NCI-H510A (cell line): ENCODE measurements at regions not wholly inside any gene's neighbourhood (a gene's known extent, or its start where the extent isn't known, plus 50 kb on each side); places are given as distances from the start of the nearest gene placed in this dataset.

ENCODE experiments used
- DNase-seq: peaks from one replicate; lab custom pipeline; 2025; lab: John Stamatoyannopoulos, UW

DNA sequence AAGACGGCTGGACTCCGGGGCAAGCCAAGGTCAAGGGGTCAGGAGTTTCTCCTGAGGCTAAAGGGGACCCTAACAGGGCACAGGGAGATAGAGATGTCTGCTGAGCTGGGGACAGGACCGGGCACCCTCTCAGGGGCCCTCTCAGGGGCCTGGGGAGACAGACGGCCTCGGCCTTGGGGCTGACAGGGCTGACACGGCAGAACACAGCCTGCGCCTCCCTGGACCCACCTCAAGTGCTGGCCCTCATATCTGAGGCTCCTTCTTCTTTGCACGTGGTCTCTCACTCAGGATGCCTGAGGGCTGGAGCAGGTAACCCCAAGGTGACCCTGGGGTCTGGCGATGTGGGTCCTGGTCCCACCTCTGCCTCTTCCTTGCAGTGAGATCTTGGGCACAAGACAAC is 186.9 kb upstream of the TNRC6C start:
- no peak for DNase-seq

DNA sequence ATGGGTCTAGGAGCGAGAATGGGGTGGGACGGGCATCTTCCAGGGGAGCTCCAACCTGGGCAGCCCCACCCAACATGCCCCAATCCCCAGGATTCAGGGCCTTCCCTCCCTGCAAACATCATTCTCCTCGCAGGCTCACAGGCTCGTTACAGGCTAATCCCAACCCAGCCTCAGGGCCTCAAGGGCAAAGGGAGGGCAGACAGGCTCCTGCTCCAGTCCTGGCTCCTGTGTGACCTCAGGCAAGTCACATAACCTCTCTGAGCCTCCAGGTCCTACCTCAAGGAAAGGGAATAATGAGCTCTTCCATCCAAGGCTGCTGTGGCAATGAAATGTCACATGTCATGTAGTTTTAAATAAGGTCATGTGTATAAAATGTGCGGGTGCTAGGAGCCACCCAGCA is 186.5 kb upstream of the TNRC6C start:
- no peak for DNase-seq

DNA sequence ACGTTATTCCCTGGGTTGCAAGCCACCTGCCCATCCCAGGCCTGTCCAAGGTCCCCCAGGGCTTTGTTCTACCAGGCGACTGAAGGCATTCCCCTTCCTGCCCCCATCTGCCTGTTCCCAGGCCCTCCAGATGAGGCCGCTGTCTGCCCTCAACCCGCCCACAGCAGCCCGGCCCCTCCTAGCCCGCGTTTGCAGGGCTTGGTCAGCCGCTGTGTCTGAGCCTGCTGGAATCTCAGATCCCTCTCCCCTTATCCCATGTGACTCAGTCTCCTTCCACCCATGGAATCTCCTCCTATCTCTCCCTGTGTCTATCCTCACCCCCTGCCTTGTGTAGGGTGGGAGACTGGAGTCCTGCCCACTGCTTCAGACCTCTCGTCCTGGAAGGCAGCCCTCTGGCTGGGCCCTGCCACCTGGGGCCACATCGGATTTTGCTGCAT is 186.0 kb upstream of the TNRC6C start:
- no peak for DNase-seq

DNA sequence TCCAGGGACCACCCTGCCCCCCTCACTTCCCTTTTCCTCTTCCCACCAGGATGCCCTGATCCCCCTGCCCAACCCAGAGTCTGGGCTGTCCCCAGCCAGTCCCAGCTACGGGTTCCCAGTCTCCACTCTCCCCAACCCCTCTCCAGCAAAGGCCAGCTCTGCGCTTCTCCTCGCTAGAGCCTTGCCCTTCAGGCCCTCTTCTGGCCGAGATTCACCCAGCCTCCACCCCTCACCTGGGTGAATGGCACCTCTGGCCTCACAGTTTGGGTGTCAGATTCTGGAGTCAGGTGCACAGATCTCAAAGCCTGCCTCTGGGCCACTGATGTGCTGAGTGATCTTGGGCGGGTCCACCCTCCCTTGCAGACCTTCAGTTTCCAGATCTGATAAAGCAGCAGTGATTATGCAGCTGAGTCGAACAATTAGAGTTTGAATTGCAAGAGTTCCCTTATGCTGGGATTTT is 185.6 kb upstream of the TNRC6C start:
- DNase-seq: no peak

DNA sequence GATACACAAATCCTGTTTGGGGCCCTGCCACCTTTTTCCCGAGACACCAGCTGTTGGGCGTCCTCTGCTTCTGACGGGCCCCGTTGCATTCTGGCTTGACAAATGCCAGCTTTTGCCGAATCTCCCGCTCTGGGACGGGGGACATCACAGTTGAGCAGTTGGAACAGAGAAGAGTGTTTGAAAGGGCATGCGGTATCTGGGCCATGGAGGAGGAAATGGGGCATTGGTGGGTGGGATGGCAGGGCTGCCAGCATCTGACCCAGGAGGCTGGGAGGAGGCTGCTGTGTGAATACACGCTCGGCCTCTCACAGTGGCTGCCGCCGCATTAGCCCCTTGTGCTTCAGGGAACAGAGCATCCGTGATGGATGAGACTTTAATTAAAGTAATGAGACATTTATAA is 184.3 kb upstream of the TNRC6C start:
- no peak for DNase-seq

DNA sequence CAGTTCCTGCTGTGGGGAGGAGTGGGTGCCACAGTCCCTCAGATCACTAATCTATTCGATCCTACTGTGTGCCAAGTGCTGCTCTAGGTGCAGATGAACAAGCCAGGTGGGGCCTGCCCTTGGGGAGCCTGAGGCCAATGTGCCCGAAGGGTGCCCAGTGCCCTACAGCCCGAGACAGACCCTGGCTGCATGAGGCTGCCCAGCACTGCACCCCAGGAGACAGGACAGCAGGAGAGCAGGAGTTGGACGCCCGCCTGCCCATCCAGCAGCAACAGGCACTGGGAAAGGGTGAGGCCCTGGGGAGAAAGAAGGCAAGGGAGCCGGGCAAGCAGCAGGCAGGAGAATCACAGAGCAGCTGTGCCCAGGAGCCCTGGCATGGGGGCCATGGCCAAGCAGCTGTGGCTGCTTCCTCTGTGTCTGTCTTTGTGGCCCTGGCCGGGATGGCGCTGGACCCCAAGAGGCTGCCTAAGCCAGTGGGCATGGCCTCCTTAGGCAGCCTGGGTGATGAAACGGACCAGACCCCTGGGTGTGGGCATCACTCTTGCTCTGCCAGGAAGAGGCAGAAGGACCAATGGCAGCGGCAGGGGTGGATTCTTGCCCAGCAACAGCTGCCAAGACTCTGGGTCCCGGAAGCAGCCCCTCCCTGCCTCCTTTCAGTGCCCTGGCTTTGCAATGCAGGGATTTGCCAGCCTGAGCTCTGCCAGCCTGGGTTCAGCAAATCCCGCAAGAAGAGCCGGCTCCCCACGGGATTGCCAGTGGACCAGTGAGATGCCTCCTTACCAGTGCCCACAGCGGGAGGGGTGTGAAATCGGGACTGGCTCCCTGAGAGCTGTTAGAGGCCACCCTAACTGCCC is 179.6 kb upstream of the TNRC6C start:
- no peak for DNase-seq

DNA sequence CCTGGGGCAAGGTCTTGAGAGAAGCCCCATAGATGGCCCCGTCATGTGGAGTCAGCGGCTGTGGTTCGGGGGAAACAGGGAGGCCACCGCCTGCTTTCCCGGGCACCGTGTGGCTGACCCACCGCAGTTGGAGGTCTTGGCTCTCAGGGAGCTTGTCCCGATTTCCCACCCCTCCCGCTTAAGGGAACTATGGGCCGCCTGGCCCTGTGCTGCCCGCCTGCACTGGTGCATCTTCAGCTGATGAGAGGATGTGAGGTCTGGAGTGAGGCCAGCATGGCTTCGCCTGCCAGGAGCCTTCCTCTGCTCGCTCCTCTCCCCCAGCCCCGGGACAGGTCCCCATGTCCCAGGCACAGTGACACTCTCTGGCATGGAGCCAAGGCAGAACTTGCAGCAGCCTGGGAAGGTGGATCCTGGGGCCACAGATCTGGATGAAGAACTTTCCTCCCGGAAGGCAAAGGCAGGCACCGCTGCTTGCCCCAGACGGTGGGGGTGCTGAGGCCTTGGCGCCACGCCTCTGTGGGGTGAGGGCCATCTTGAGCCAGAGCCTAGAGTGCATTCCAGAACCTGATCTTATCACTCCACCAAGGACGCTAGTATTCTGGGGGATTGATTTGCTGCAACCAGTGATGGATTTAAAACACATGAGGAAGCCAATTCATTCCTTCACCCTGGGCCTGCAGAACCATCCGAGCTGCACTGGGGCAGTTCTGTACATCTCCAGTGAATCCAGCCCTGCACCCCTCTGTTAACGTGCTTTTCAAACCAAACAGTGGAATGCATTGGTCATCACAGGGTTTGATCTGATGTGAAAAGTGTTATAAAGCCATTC is 178.6 kb upstream of the TNRC6C start:
- no peak for DNase-seq

DNA sequence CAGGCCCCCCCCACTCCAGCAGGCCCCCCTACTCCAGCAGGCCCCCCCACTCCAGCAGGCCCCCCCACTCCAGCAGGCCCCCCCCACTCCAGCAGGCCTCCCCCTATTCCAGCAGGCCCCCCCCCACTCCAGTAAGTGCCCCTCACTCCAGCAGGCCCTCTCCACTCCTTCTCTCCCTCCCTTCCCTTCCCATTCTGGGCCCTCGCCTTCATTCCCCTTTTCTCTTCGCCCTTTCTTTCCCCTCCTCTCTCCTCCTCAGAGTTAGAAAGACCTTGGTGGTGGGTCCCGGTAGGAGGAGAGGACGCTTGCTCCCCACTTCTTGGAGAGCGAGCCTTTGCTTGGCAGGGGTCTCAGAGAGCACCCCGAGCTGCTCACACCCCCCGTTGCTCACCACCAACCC is 177.0 kb upstream of the TNRC6C start:
- no peak for DNase-seq

DNA sequence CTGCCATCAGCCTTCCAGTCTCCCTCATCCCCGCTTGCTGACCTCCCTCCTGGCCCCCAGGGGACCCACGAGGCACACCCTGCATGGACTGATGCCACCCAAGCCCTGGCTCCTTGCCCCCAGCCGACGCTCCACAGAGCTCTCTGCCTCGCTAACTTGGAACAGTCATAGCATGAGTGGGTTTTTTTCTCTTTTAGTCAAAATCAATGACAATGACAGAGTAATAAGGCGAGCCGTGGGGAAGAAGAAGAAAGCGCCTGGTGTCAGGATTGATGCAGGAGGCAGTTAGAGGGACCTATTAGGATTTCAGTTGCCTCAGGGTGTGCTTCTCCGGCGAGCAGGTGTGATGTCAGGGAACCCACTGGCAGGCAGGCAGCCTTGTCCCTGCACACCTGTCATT is 176.3 kb upstream of the TNRC6C start:
- DNase-seq: no peak

DNA sequence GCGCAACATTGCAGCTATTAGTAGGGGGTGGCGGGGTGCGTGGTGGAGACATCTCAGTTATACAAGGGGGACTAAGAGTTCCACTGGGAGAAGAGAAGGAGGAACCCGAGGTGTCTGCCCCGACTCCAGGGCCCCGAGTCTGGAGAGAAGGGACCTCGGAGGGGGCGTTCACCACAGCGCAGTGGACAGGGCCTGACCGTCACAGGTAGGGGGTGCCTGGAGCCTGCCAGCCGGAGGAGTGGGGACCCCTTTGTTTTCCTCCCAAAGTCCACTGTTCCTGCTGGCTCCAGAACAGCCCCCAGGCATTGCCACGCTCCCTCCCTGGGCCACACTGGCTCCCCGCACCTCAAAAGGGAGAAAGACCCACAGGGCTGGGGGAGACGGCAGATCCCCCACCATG is 175.9 kb upstream of the TNRC6C start:
- DNase-seq: no peak

DNA sequence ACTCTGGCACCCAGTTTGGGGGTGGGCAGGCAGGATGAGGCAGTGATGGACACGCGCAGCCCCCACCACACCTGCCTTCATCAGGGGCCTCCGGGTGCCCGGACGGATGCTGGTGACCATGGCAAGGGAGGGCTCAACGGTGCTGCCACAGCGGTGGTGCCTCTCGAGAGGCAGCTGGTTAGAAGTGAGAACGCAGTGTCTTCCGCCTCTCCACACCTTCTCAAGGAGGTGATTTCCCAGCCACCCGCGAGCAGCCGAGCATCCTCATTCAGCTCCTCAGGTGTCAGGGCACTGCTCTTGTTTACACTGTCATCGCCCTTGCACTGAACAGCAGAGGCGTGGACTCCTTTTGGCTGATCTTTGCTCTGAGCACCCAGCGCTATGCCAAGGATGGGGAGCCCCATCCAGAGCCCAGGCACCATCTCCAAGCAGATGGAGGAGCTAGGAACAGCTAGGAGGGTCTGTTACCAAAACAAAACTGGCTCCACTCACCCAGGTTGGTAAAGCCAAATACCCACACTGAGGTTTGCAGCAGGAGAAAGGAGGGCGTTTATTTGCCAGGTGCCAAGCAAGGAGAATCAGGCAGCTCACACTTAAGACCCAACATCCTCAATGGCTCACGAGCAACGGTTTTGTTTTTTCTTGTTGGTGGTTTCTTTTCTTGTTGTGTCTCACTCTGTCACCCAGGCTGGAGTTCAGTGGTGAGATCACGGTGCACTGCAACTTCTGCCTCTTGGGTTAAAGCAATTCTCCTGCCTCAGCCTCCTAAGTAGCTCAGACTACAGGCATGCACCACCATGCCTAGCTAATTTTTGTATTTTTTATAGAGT is 174.3 kb upstream of the TNRC6C start:
- no peak for DNase-seq

DNA sequence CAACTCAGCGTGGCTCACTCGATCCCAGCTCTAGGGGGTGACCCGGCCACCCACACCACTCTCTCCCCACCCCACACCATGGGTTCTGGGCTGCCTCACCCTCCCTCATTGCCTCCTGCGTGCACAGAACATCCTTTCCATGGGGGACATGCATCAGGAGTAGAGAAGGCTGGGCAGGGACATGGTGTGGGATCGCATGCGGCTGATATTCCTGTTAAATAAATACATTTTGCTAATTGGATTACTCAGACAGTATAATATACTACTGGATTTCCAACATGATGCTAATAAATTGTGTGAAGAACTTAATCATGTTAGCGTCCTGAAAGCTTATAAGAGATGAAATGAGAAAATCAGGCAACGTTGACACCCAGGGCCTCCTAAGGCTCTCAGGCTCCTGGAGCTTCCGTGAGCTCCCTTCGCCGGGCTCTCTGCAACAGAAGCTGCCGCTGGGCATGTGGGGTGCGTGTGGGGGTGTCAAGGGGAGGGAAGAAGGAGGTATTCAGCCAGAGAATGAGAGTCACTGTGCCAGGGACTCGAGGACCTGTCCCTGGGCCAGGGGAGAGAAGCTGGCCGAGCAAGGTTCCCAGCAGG is 173.1 kb upstream of the TNRC6C start:
- DNase-seq: no peak

DNA sequence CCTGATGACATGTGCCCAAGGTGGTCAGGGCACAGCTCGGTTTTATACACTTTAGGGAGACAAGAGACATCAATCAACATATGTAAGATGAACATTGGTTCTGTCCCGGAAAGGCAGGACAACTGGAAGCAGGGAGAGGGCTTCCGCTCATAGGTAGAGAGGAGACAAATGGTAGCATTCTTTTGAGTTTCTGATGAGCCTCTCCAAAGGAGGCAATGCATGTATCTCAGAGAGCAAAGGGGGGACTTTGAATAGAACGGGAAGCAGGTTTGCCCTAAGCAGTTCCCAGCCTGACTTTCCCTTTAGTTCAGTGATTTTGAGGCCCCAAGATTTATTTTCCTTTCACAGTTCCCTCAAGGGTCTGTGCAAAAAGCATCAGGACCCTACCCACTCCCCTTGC is 172.4 kb upstream of the TNRC6C start:
- no peak for DNase-seq

DNA sequence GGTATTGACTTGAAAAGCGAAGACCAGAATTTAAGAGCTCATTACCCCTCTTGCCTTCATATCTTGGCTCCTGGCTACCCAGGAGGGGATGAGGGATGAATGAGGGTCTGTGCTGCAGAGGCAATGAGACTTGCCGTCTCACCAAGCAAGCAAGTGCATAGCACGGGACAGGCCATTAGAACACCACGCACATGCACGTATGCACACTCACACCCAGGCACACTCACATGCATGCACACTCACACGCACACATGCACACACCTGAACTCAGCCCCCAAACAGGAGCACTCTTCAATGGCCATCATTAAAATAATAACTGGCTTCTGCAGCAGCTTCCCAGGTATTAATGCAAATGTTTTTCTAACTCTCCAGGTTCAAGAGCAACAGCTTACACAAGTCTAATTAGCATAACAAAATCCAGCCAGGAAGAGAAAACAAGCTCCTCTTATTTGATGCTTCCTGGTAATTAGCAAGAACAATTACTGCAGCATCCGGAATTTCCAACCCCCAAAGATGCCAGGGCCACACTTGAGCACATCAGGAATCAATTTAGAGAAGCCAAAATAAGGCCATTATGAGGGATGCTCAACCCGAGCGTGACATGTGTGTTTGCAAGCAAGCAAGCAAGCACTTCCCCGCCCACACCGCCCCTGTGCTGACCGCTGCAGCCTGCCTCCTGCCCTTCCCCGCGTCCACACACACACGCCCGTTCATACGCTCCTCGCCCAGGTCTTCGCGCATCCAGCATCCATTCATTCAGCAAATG is 171.6 kb upstream of the TNRC6C start:
- DNase-seq: no peak

DNA sequence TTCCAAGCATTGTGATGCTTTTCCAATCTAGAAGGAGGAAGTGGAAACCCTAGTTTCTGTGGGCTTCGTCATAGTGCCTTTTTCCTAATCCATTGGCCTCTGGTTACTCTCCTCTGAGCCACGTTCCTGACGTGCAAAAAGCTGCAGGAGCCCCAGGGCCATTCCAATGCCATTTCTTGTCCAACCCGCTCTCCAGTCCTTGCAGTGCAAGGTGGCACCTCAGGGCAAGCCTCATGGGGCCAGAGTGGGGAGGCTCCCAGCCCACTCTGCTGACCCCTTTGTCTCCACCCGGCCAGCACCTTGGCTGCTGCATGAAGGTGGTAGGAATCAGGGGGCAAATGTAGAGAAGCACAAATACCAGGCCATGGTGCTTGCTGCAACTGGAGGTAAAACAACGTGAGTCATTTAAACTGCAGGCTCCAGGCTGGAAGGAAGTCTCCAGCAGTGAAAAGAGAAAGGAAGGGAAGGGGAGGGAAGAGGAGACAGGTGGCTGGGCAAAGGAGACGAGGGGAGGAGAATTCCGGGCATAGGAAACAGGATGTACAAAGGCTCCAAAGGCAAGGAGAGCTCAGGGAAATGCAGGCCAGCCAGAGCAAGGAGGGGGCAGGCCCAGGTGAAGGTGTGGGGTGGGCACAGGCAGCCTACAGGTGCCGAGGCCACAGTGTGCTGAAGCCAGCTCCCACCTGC is 168.2 kb upstream of the TNRC6C start:
- DNase-seq: no peak

DNA sequence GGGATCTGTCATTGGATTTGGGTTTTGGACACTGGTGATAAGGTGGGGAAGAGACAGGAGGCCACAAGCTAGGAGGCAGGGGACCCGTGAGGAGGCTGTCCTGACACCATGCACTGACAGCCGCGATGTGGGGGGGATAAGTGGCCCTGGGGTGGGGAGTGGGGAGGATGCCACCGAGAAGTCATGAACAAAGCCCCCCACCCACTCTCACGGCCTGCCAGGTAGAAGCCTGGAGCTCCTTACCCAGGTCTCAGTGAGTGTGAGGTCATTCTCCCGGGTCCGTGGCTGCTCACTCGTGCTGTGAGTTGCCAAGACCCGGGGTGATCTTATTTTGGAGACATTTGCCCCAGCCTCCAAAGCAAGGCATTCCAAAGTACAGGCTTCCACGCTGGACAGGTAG is 165.9 kb upstream of the TNRC6C start:
- DNase-seq: no peak

DNA sequence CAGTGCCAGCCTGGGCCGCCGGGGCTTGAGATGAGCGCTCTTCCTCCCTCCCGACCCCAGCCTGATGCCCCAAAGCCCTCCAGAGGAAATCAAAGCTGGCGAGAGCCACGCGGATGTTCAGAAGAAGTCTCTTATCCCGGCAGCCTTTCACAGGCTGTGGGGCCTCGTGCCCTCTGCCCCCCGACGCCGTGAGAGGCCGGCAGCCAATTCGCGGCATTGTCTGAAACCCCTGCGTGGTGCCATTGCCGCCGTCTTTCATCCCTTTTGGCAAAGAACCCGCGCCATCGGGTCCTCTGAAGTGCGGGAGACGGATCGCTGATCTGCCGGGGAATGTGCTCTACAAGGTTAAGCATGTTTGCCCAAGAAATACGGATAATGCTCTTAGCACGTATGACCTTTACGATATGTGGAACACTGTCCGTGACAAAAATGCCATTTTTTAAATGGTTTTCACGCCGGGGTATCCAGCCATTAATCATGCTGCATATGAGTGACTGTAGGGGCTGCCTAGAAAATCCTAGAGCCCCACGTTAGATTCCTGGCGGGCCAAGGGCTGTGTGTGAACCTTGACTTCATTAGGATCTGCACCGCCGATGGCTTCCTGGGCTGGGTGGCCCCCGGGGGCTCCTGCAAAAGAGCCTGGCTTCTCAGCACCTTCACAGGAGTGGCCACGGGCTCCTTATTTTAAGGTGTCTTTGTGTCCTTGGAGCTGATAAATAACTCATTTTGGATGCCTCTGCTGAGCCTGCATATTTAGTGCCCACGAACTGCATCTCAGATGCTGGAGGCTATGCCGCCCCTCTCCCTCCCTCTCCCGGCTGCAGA is 165.1 kb upstream of the TNRC6C start:
- no peak for DNase-seq

DNA sequence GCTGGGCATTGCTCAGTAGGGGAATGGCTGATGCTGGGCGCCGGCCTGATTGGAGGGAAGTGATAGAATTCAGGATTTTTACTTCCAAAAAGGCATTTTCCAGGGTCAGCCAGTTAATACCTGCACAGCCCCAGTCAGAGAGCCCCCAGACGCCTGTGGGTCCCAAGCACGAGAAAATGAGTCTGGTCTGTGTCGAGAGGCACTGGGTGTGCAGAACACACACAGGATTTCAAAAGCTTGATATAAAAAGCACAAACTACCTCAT is 164.6 kb upstream of the TNRC6C start:
- no peak for DNase-seq

DNA sequence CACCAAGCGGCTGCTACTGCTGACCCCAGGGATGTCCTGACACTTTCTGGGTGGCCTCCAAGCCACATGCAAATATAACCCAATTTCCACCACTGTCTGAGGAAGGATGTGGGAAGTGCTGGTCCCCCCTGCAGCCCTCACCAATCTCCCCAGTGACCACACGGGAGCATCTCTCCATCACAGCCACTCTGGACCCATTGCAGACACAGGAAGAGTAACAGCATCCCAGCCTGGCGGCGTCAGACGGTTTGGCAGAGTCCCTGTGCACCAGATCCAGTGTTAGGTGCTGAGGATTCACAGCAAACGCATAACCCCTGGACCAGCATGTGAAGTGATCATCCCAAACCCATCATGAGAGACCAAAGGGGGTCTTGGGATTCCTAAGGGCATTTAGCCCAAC is 163.7 kb upstream of the TNRC6C start:
- DNase-seq: no peak

DNA sequence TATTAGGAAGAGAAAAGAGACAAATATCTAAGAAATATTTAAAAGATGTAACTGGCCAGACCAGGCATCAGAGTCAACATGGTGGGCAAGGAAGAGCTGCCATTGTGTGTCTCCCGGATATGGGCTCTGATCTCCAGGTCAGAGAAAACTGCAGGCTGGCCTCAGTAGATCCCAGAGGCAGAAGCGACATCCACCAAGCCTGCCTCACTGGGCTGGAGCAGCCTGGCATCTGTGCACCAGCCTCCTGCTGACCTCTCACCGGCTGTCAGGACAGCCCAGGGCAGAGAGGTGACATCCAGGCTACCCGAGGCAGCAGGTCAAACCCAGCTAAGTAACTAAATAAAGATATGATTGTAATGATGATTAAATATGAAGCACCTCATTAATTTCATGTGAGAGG is 162.8 kb upstream of the TNRC6C start:
- no peak for DNase-seq
